ENCODE measurements at regions not wholly inside any gene's neighbourhood (a gene's known extent, or its start where the extent isn't known, plus 50 kb on each side); places are given as distances from the start of the nearest gene placed in this dataset.
"Not testable (repeated sequence)": the region's sequence is repeated elsewhere in the genome, so short reads cannot be mapped to it uniquely, and the experiment has no call there.

DNA sequence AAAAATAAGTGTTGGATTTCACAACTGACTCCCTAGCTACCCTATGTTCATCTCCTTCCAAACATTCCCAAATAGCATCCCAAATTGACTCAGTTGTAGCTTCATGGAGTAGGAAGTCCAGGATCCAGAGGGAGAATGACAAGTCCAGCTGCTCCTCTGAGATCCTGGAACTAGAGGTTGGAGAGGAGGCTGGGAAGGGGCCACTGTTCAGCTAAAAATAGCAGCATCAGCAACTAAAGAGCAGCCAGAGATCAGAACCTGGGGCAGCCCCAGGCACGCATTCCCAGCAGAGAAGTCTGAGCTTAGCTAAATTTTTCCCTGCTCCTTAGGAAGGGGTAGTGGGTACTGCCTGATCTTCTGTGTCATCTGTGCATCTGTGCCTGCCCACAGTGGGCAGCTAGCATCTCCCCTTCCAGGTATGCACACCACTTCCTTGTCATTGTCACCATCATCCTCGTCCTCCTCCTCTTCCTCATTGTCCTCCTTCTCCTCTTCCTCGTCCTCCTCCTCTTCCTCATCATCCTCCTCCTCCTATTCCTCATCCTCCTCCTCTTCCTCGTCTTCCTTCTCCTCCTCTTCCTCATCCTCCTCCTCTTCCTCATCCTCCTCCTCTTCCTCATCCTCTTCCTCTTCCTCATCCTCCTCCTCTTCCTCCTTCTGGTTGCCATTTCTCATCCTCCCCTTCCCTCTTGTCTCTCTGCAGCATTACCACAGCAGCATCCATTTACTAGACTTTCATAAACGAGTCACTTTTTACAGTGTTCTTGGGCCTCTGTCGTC, 152.3 kb upstream of the ROPN1 start:
- Histone ChIP-seq H3K27ac (no peak overlapping the region), H3K4me1 (no peaks in the 10 kb centered on the region)
- 72 to 94% methylated on average over 6 of the region's 6 CpGs for WGBS, 2 donors

DNA sequence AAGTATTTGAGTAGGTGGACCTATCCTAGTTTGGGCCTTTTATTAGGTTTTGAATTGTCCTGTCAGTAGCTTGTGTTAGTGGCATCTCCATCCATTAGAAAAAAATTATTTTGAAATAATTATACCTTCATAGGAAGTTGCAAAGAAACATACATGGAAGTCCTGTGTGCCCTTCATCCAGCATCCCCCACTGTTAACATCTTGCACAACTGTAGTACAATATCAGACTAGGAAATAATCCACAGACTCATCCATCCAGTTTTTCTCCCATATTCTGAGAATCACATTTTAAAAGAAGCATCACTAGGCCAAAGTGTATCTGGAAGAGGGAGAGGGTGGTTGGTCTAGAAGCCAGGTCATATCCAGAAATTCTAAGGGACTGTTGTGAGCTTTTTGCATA, 155.5 kb upstream of the ROPN1 start:
- DNase-seq, result no peak

More for the DNA sequence above, 152.3 kb upstream of the ROPN1 start:
- TF ChIP-seq, protein P1, sequence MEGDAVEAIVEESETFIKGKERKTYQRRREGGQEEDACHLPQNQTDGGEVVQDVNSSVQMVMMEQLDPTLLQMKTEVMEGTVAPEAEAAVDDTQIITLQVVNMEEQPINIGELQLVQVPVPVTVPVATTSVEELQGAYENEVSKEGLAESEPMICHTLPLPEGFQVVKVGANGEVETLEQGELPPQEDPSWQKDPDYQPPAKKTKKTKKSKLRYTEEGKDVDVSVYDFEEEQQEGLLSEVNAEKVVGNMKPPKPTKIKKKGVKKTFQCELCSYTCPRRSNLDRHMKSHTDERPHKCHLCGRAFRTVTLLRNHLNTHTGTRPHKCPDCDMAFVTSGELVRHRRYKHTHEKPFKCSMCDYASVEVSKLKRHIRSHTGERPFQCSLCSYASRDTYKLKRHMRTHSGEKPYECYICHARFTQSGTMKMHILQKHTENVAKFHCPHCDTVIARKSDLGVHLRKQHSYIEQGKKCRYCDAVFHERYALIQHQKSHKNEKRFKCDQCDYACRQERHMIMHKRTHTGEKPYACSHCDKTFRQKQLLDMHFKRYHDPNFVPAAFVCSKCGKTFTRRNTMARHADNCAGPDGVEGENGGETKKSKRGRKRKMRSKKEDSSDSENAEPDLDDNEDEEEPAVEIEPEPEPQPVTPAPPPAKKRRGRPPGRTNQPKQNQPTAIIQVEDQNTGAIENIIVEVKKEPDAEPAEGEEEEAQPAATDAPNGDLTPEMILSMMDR (IDR thresholded peaks at IDR 0.05), result no peak
- TF ChIP-seq POLR2A (IDR thresholded peaks at IDR 0.05), result no peak
- H3K4me3 ChIP-seq (replicated peaks in 1 of 3), result no peak overlapping the region
- intact Hi-C loops (cut with DNase I), result no loop called here
- no peaks in the 10 kb centered on the region for H3K9me3 ChIP-seq
- no peak for DNase-seq
- H3K36me3 ChIP-seq, result no peaks in the 10 kb centered on the region
- no peaks in the 10 kb centered on the region for H3K27me3 ChIP-seq

DNA sequence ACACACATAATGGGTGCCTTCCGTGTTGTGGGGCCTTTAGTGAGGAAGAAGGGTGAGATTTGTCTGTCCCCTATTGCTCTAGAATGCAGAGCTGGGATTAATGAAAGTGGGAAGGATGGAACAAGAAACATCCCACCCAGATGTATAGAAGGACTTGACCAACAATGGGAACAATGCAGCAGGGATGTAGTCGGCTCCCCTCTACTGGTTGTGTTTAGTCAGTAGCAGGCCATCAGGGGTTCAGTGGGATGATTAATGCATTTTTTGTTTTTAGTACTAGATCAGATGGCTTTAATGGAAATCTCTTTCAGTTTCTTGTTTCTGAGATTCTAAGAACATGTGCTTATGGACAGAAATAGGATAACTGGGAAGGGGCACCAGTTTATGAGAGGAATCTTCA, 156.0 kb upstream of the ROPN1 start:
- no peak for TF ChIP-seq POLR2A (IDR thresholded peaks at IDR 0.05)
- TF ChIP-seq, protein P1 (IDR thresholded peaks at IDR 0.05), result no peak
- Histone ChIP-seq H3K36me3 (no peaks in the 10 kb centered on the region), H3K27me3 (no peaks in the 10 kb centered on the region), H3K4me3 (replicated peaks in 1 of 3) (no peak overlapping the region), H3K27ac (no peak overlapping the region), H3K4me1 (no peaks in the 10 kb centered on the region), H3K9me3 (no peaks in the 10 kb centered on the region)
- DNase-seq, result no peak
- intact Hi-C loops (cut with DNase I), result no loop called here
- 98% methylated on average over 2 of the region's 2 CpGs for whole genome bisulfite sequencing, 2 donors

More for the DNA sequence above, 155.5 kb upstream of the ROPN1 start:
- Histone ChIP-seq H3K27ac (no peak overlapping the region), H3K27me3 (no peaks in the 10 kb centered on the region), H3K4me1 (no peaks in the 10 kb centered on the region), H3K9me3 (no peaks in the 10 kb centered on the region), H3K36me3 (no peaks in the 10 kb centered on the region), H3K4me3 (replicated peaks in 1 of 3) (no peak overlapping the region)
- no peak for TF ChIP-seq POLR2A (IDR thresholded peaks at IDR 0.05)
- TF ChIP-seq, protein P1 (IDR thresholded peaks at IDR 0.05), result no peak
- intact Hi-C loops (cut with DNase I), result no loop called here

DNA sequence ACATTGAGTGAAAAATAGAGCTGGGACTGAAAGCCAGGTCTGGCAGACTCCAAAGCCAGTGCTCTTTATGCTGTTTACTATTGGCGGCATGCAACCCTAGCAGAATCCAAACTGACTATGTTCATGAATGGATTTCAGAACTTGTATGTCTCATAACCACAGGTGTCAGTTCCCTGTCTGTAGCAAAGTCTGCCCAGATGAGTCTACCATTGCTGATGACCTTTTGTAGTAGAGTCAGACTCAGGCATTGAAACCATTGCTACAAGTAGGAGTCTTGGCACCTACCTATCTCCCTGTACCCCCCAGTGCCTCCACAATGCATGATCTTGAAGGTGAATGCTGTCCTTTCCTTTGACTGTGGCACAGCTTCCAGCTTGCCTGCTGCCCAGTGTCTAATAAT, 157.2 kb upstream of the ROPN1 start:
- TF ChIP-seq POLR2A (IDR thresholded peaks at IDR 0.05), result no peak
- TF ChIP-seq, protein P1 (IDR thresholded peaks at IDR 0.05), result no peak
- intact Hi-C loops (cut with DNase I), result no loop called here
- H3K4me3 ChIP-seq (replicated peaks in 1 of 3), result no peak overlapping the region
- 93 to 100% methylated on average over 1 of the region's 1 CpG for WGBS, 2 donors
- H3K36me3 ChIP-seq, result no peaks in the 10 kb centered on the region
- DNase-seq, result no peak
- no peaks in the 10 kb centered on the region for H3K9me3 ChIP-seq
- H3K27me3 ChIP-seq, result no peaks in the 10 kb centered on the region
- no peak overlapping the region for H3K27ac ChIP-seq
- H3K4me1 ChIP-seq, result no peaks in the 10 kb centered on the region

DNA sequence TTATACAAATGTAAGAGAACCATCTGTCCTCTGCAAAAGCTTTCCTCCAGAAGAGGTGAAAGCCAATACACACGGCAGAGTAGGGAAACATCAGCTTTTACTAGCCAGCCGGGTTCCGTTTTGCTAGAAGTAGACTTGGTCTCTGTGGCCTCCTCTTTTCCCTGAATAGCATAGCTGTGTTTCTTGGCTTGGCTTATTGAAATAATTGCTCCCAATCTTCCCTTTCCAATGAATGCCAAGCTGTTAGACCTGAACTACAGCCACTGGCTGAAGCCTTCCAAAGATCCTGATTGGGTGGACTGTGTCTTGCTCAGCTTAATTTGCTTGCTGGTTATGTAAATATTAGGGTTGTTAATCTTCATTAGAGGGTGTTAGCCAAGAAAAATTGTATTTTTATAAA, 157.8 kb upstream of the ROPN1 start:
- Histone ChIP-seq H3K27me3 (no peaks in the 10 kb centered on the region), H3K4me1 (no peaks in the 10 kb centered on the region), H3K4me3 (replicated peaks in 1 of 3) (no peak overlapping the region), H3K27ac (no peak overlapping the region), H3K36me3 (no peaks in the 10 kb centered on the region), H3K9me3 (no peaks in the 10 kb centered on the region)
- TF ChIP-seq, protein P1 (IDR thresholded peaks at IDR 0.05), result no peak
- DNase-seq, result no peak
- intact Hi-C loops (cut with DNase I), result no loop called here
- 73 to 84% methylated on average over 3 of the region's 3 CpGs for WGBS, 2 donors

DNA sequence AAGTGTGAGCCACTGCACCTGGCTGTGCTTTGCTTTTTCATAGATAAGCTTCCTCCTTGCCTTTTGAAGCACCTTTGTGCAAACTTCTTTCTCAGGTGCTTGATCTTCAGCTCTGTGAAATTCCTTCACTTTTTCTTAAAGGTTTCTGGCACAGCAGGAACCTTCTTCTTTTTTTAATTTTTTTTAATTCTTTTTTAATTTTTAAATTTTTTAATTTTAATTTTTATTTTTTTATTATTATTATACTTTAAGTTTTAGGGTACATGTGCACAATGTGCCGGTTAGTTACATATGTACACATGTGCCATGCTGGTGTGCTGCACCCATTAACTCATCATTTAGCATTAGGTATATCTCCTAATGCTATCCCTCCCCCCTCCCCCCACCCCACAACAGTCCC, 161.0 kb upstream of the ROPN1 start:
- H3K27ac ChIP-seq, result not testable (repeated sequence)
- WGBS, 2 donors, result 97 to 100% methylated on average over 1 of the region's 1 CpG

More for the DNA sequence above, 161.0 kb upstream of the ROPN1 start:
- H3K4me3 ChIP-seq (replicated peaks in 1 of 3); H3K4me1 ChIP-seq; DNase-seq; H3K9me3 ChIP-seq; H3K27me3 ChIP-seq; H3K36me3 ChIP-seq; intact Hi-C loops (cut with DNase I): not testable (repeated sequence)

All from thyroid gland (tissue), 4 donors.